Midbrain (tissue), 1 donor: ENCODE measurements at regions not wholly inside any gene's neighbourhood (a gene's known extent, or its start where the extent isn't known, plus 50 kb on each side); places are given as distances from the start of the nearest gene placed in this dataset.

Source experiments
- DNase-seq: peaks from one replicate; lab custom pipeline; 2025; lab: John Stamatoyannopoulos, UW

GRCh38 chr3:7913283-7913682 is 588.3 kb upstream of the LMCD1 start:
- no peak for DNase-seq

GRCh38 chr3:7915356-7915755 is 586.3 kb upstream of the LMCD1 start:
- DNase-seq: no peak

- no peak for DNase-seq
Measured at GRCh38 chr3:7917443-7918151, 584.0 kb upstream of the LMCD1 start.

GRCh38 chr3:7920211-7920610 is 581.4 kb upstream of the LMCD1 start:
- no peak for DNase-seq

GRCh38 chr3:7924228-7924627 is 577.4 kb upstream of the LMCD1 start:
- DNase-seq: no peak

GRCh38 chr3:7927015-7927414 is 574.6 kb upstream of the LMCD1 start:
- no peak for DNase-seq

GRCh38 chr3:7927864-7928263 is 573.8 kb upstream of the LMCD1 start:
- no peak for DNase-seq

- DNase-seq: no peak
Measured at GRCh38 chr3:7929319-7929889, 572.2 kb upstream of the LMCD1 start.

GRCh38 chr3:7934362-7934761 is 567.3 kb upstream of the LMCD1 start:
- no peak for DNase-seq

- DNase-seq: no peak
Measured at GRCh38 chr3:7947930-7948329, 553.7 kb upstream of the LMCD1 start.

GRCh38 chr3:7950890-7951289 is 550.7 kb upstream of the LMCD1 start:
- DNase-seq: no peak

GRCh38 chr3:7953449-7954014 is 548.1 kb upstream of the LMCD1 start:
- no peak for DNase-seq

- no peak for DNase-seq
Measured at GRCh38 chr3:7957024-7957423, 544.6 kb upstream of the LMCD1 start.

GRCh38 chr3:7959094-7959493 is 542.5 kb upstream of the LMCD1 start:
- no peak for DNase-seq

GRCh38 chr3:7960601-7961000 is 541.0 kb upstream of the LMCD1 start:
- no peak for DNase-seq

- peak; percentile 4 for DNase-seq
Measured at GRCh38 chr3:7962301-7962700, 539.3 kb upstream of the LMCD1 start.

GRCh38 chr3:7964899-7965298 is 536.7 kb upstream of the LMCD1 start:
- no peak for DNase-seq

- no peak for DNase-seq
Measured at GRCh38 chr3:7973006-7973405, 528.6 kb upstream of the LMCD1 start.

- DNase-seq: peak; percentile 14
Measured at GRCh38 chr3:7977245-7978086, 524.2 kb upstream of the LMCD1 start.

GRCh38 chr3:7978087-7978422 is 523.6 kb upstream of the LMCD1 start:
- peak; percentile 56 for DNase-seq

GRCh38 chr3:7982126-7982525 is 519.5 kb upstream of the LMCD1 start:
- DNase-seq: no peak

- no peak for DNase-seq
Measured at GRCh38 chr3:7999384-7999783, 502.2 kb upstream of the LMCD1 start.

- no peak for DNase-seq
Measured at GRCh38 chr3:8001307-8001706, 500.3 kb upstream of the LMCD1 start.
